HG02870 (cell line): ENCODE measurements at regions not wholly inside any gene's neighbourhood (a gene's known extent, or its start where the extent isn't known, plus 50 kb on each side); places are given as distances from the start of the nearest gene placed in this dataset.
"Not testable (repeated sequence)": the region's sequence is repeated elsewhere in the genome, so short reads cannot be mapped to it uniquely, and the experiment has no call there.

Experiments
- ATAC-seq: cut with Tn5 transposase; IDR thresholded peaks from one replicate; pipeline ENCODE4 v1.9.1; 2021; ENCODE audit warnings: mild to moderate bottlenecking, moderate library complexity; ENCODE audit not compliant: unreplicated experiment

GRCh38 chr10:113484487-113484886 is 68.4 kb upstream of the HABP2 start:
- no peak for ATAC-seq

- no peak for ATAC-seq
Measured at GRCh38 chr10:113485736-113486135, 67.1 kb upstream of the HABP2 start.

DNA sequence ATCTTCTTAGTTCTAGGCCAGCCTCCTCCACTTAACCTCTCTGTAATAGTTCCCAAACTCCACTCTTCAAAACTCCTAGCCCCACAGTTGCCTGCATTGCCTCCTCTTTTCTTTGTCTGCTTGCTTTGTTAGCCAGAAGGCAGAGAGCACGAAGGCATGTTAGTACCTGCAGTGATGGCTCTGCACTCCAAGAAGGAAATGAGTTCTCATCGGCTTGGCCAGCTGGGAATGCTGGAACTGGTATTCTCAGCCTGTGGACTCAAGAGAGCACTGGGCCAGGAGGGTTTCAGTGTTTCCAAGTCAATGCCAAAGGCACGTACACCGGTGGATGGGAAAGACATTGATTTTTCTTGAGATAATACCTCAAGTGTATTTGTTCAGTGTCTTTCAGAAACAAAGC is 66.3 kb upstream of the HABP2 start:
- ATAC-seq, result no peak

- no peak for ATAC-seq
Measured at GRCh38 chr10:113487154-113487553, 65.7 kb upstream of the HABP2 start.

DNA sequence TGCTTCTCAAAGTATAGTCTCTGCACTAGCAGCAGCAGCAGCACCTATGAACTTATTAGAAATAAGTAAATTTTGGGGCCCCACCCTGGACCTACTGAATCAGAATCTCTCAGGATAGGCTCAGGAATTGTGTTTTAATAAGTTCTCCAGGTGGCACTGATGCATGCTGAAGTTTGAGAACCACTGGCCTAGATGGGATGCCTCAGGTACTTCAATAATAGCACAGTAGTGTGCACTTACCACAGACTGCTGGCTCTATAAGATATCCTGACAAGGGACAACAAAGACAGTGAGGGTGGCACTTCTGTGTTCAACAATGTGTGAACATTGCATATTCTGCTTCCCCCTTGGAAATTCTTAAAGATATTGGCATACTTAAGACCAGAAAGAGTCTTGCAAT is 64.7 kb upstream of the HABP2 start:
- ATAC-seq, result no peak

DNA sequence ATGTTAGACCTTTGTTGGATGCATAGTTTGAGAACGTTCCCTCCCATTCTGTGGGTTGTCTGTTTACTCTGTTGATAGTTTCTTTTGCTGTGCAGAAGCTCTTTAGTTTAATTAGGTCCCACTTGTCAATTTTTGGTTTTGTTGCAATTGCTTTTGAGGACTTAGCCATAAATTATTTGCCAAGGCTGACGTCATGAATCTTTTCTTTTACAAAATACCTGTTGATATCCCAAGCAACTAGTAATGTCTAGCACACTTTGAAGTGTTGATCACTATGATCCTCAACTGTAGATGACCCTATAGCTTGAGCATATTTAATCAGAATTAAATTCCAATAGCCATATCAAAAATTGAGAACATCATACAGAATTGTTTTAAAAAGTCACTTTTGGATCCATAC is 63.3 kb upstream of the HABP2 start:
- ATAC-seq, result not testable (repeated sequence)

- ATAC-seq, result no peak
Measured at GRCh38 chr10:113491967-113492565, 60.8 kb upstream of the HABP2 start.

GRCh38 chr10:113493195-113493594 is 59.7 kb upstream of the HABP2 start:
- ATAC-seq, result no peak

GRCh38 chr10:113493882-113494301 is 59.0 kb upstream of the HABP2 start:
- no peak for ATAC-seq

GRCh38 chr10:113494761-113495160 is 58.1 kb upstream of the HABP2 start:
- ATAC-seq, result no peak

- no peak for ATAC-seq
Measured at GRCh38 chr10:113495553-113495952, 57.3 kb upstream of the HABP2 start.

DNA sequence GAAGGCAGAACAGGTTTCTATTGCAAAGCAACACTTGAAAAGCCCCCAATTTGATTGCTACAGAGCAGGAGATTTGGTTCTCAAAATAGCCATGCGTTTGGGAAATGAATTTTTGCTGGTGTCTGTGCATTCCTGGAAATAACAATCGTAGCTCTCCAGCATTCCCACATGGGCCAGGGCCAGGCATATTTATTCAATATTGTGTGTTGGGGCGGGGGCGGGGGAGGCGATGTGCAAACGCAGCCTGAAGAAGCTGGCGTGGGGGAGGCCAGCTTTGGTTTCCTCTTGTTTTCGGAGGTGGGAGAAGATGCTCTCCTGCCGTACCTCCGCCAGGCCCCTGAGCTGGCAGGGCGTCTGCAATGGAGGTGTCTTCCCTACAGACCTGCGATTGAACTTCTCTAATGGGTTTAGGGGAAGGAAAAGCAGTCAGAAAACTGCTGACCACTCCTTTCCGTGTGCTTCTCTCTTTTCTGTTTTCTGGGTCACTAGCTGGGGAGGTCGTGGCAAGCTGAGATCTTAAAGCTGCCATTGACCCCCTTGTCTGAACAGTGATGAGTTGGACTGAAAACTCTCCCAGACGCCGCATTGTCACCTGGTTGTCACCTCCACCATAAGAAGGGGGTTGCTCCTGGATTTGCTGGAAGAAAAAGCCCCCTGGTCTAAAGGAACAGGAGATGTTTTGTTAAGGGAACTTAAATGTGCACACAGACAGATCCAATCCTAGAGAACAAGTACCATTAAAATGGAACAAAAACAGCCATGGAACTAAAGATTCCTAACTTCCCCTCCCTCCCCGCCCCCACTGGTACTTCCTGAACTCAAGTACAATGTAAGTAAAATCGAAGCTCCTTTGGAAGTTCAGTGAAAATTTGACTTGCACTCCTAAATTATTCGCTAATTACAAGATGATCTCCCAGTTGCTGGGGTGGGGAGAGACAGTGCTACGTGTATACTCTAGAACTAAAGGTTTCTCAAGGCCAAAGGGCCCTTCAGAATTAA is 56.4 kb upstream of the HABP2 start:
- no peak for ATAC-seq

- ATAC-seq, result no peak
Measured at GRCh38 chr10:113497198-113497597, 55.7 kb upstream of the HABP2 start.

GRCh38 chr10:113498997-113499396 is 53.9 kb upstream of the HABP2 start:
- no peak for ATAC-seq

- ATAC-seq, result no peak
Measured at GRCh38 chr10:113499806-113500205, 53.0 kb upstream of the HABP2 start.

- not testable (repeated sequence) for ATAC-seq
Measured at GRCh38 chr10:113501031-113501430, 51.8 kb upstream of the HABP2 start.
